Upper lobe of left lung (tissue), 4 donors: ENCODE measurements at regions not wholly inside any gene's neighbourhood (a gene's known extent, or its start where the extent isn't known, plus 50 kb on each side); places are given as distances from the start of the nearest gene placed in this dataset.

Experiments
- CTCF ChIP-seq, 6 experiments: fragments of 450-650 bp in 4 of 6; fragments of 200-600 bp in 2 of 6; sonication (generic) in 2 of 6; IDR thresholded peaks; one replicate each; pipeline ENCODE4 v1.5.1; 2016 to 2019; ENCODE audit warnings: antibody characterized with exemption in 6 of 6
- EP300 ChIP-seq, 4 donors: sonication (generic); formaldehyde crosslinking; IDR thresholded peaks; one replicate each; pipeline ENCODE4 v1.5.1; 2017; ENCODE audit warnings: antibody characterized with exemption in 4 of 4, control low read depth in 2 of 4
- POLR2A ChIP-seq, 4 donors: fragments of 450-650 bp; IDR thresholded peaks; one replicate each; pipeline ENCODE4 v1.5.1; 2016 to 2017; ENCODE audit warnings: antibody characterized with exemption in 4 of 4, mild to moderate bottlenecking in 2 of 4
- POLR2AphosphoS5 ChIP-seq, 2 donors: sonication (generic); formaldehyde crosslinking; IDR thresholded peaks; one replicate each; pipeline ENCODE4 v1.5.1; 2017; ENCODE audit warnings: antibody characterized with exemption in 2 of 2

DNA sequence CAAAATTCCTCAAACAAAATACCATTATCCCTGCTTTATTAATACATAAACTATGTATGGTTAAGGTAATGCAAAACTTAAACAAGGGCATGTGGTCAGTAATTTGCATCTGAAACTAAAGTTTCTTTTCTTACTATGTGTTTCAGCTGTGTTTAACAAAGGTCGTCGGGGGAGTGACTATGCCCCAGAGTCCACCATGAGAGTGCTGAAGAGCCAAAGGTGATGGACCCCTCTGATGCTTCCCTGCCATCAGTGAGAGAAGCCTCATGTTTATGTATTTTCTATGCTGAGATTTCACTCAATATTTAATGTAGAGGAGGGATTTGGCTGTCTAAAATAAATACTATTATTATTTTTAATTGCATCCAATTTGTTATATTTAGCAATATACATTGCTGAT is 707.2 kb upstream of the REG3G start:
- TF ChIP-seq POLR2AphosphoS5 (IDR thresholded peaks at IDR 0.05) (no peak), POLR2A (IDR thresholded peaks at IDR 0.05) (no peak), CTCF (IDR thresholded peaks at IDR 0.05) (no peak), EP300 (IDR thresholded peaks at IDR 0.05) (no peak)
